Medulla oblongata (tissue), 1 donor: ENCODE measurements at regions not wholly inside any gene's neighbourhood (a gene's known extent, or its start where the extent isn't known, plus 50 kb on each side); places are given as distances from the start of the nearest gene placed in this dataset.
"Not testable (repeated sequence)": the region's sequence is repeated elsewhere in the genome, so short reads cannot be mapped to it uniquely, and the experiment has no call there.

Experiments
- DNase-seq: peaks from one replicate; pipeline ENCODE4 v3.0.0-alpha.2; 2015; ENCODE audit errors: extremely low spot score

DNA sequence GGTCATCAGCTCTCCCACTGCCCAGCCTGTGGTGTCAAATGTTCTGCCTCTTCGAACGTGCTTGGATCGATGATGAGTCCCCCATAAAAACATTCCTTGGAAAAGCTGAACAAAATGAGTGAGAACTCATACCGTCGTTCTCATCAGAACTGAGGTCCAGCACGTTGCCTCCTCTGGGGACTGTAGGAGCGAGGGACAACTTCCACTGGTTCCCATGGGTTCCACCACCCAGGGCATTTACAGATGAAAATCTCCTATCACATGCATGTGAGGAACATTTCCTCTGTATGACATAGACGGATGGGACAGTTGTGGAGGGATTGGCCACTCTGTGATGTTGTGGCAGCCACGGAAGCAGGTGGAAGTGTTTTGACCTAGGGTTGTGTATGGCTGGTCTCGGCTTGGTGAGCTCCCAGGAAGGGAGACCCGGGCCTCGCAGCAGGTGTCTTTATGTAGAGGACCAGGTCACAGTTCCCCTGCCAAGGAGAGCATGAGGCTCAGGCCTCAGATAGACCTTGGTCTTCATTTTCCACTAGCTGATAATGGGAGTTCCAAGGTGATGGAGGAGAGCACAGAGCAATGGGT lies 113.0 kb downstream of the SNRPN start:
- DNase-seq = no peak

- DNase-seq = no peak
Observed at GRCh38 chr15:25068696-25069095, 113.9 kb downstream of the SNRPN start.

DNA sequence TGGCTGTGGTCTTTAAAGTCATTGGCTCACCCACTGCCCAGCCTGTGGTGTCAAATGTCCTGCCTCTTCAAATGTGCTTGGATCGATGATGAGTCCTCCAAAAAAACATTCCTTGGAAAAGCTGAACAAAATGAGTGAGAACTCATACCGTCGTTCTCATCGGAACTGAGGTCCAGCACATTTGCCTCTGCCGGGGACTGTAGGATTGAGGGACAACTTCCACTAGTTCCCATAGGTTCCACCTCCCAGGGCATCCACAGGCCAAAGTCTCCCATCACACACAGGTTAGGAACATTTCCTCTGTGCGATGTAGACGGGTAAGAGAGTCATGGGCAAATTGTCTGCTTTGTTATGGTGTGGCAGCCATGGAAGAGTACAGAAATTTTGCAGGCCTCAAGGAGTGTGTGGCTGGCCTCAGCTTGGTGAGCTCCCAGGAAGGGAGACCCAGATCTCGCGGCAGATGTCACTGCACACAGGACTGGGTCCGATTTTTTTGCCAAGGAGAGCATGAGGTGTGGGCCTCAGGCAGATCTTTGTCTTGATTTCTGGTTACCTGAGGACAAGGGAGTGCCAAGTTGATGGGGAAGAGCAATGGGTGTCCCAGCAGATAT lies 115.7 kb downstream of the SNRPN start:
- DNase-seq = no peak

DNA sequence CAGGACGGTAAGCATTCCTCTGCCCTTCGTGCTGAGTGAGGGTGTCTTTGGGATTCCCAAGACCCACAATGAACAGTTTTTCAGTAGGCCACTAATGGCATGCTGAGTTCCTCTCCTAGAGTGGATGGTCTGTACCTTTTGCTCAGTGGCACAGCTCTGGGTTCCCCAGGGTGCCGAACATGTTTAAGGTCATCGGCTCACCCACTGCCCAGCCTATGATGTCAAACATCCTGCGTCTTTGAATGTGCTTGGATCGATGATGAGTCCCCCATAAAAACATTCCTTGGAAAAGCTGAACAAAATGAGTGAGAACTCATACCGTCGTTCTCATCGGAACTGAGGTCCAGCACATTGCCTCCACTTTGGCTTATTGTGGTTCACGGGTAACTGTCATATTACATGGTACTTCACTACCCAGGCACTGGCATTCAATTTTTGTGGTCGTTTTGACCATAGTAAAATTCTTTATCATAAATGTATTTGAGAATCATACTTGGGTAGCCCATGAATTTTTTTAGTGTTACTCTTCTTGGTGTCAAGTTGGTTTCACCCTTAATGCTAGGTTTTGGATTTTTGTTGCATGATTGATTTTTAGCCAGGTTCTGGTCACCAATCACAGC lies 118.2 kb downstream of the SNRPN start:
- DNase-seq = no peak

DNA sequence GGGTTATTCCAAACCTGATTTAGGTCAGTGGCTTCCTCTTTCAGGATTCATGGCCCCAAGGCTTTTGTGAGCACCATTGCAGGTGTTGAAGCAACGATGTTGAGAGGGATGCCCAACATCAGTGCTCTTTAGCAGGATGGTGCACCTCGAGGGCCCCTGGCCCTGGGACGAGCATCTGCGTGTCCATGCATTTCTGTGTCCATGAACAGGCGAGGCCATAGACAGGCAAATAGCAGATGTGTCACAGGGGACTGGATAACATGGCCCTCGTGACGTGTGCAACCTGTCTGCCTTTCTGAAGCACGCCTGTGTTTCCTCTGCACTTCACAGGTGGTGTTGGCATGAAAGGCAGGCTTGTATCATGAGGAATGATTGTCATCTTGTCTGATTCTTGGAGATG lies 132.3 kb downstream of the SNRPN start:
- no peak for DNase-seq

GRCh38 chr15:25088261-25088790 lies 133.5 kb downstream of the SNRPN start:
- no peak for DNase-seq

- no peak for DNase-seq
Observed at GRCh38 chr15:25089577-25089976, 134.8 kb downstream of the SNRPN start.

GRCh38 chr15:25090073-25090733 lies 135.4 kb downstream of the SNRPN start:
- no peak for DNase-seq

GRCh38 chr15:25091421-25092158 lies 136.8 kb downstream of the SNRPN start:
- DNase-seq = no peak

DNA sequence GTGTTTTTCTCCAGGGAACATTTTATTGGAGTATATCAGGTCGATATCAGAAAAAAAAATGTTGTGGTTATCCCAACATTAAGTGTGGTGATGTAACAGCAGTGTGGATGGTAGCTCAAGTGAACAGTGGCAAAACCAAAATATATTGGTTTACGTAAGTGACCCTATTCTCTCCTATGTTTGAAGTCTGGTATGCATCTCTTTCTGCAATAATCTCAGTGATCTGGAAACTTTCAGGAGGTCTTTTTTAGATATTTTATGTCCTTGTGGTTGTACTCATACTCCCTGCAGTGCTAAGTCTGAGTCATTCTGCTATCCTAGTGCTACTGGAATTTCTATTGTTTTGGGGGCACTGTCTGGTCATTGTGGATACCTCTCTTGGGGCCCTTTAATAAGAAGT lies 137.9 kb downstream of the SNRPN start:
- no peak for DNase-seq

- no peak for DNase-seq
Observed at GRCh38 chr15:25093455-25094029, 138.8 kb downstream of the SNRPN start.

DNA sequence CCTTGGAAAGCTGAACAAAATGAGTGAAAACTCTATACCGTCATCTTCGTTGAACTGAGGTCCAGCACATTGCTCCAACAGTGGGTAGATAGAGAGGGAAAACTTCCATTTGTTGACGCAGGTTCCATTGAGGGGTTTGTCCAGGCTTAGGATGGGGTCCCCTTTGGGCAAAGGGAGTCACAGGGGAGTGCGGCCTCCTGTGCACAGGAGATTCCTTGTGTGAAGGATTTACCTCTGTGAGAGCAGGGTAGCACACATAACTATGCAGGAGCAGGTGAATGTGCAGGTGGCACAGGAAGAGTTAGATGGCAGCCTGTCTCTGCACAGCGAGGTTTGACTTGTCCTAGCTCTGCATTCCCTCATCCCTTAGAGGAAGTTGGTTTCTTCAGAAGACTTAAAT lies 139.3 kb downstream of the SNRPN start:
- no peak for DNase-seq

DNA sequence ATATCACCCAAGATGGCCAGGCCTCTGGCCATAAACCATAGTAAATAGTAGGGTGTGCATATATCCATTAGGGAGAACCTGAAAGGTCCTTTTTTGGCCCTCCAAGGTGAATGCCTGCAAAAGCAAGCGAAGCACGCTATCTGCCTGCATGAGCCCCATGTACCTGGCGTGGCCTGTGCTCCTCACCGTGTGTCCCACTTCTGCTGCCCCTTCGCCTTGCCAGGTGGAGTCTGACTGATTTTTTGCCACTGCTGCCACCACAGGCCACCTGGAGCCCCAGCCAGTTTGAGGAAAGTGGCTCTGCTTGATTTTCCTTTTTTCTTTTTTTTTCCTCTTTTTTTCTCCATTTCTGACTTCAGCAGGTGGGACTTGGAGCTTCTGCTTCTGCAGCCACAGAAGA lies 139.7 kb downstream of the SNRPN start:
- no peak for DNase-seq

DNA sequence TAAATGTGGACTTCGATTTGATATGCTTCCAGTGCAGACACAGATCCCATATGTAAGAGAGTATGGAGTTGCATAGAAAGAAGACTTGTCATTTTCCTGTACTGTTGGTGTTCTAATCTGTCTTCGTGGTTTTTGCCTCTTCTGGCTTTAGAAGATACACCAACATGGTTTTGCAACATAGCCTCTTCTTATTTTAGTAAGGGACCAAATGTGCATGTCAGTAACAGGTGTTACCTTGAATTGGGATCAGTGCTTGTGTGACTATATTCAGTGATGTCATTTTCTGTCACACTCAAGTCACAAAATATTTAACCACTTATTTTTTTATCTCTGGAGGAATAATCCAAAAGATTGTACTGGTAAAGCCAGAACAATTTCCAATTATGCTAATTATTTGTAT lies 140.4 kb downstream of the SNRPN start:
- no peak for DNase-seq

DNA sequence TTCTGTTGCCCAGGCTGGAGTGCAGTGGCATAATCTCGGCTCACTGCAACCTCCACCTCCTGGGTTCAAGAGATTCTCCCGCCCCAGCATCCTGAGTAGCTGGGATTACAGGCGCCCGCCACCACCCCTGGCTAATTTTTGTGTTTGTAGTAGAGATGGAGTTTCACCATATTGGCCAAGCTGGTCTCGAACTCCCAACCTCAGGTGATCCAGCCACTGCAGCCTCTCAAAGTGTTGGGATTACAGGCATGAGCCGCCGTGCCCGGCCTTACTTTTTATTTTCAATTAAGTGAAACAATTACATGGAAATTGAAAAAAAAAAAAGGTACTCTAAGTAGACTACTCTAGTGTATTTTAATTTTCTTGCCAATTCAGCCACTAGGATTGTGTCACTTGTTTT lies 145.2 kb downstream of the SNRPN start:
- not testable (repeated sequence) for DNase-seq

DNA sequence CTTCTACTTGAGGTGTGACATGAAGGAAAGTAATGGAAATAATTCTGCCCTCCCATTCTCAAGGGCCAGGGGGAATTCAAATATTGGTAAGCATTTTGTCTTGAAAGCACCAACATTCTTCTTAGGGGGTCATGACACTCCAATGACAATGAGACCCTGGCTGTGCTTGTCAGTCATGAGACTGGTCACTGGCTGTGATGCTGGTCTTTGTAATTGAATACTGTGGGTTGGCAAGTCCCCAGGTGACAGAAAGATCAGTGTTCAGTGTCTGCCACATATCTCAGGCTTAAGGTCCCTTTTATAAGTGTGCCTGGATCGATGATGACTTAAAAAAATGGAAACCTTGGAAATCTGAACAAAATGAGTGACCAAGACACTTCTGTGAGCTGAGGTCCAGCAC lies 151.4 kb downstream of the SNRPN start:
- no peak for DNase-seq

GRCh38 chr15:25133804-25134203 lies 179.0 kb downstream of the SNRPN start:
- DNase-seq = no peak

DNA sequence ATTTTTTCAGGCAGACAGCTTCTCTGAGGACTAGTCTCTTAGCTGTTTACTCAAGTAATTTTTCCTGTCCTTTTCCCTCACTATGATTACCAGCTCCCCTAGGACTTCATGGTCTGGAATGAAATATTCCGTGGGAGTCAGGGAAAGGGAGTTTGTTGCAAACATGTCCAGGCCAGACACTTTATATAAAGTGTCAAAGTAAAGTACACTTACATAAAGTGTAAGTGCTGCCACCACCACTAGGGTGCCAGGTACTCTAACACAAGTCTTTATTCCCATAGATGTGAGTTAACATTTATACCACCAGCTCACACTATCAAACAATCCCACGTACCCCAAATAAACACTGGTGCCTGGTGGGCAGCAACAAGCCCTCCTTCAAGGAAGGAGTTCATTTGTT lies 179.8 kb downstream of the SNRPN start:
- DNase-seq = no peak

GRCh38 chr15:25136119-25136518 lies 181.3 kb downstream of the SNRPN start:
- DNase-seq = peak; percentile 15

DNA sequence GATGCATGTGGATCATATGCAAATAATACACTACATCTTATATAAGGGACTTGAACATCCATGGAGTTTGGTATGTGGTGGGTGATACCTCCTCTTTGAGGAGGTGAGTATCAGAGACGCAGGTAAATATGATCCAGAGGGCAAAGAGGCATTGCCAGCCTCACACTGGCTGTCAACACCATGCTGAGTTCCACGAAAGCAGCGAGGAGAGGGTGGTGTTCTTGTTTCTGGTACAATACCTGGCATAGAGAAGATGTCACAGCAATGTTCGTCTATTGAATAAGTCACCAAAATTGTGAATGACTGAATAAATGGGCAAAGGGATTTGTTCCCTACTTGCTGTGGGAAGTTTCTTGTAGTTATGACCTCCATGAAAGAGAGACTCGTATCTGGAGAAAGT lies 182.2 kb downstream of the SNRPN start:
- DNase-seq = no peak

DNA sequence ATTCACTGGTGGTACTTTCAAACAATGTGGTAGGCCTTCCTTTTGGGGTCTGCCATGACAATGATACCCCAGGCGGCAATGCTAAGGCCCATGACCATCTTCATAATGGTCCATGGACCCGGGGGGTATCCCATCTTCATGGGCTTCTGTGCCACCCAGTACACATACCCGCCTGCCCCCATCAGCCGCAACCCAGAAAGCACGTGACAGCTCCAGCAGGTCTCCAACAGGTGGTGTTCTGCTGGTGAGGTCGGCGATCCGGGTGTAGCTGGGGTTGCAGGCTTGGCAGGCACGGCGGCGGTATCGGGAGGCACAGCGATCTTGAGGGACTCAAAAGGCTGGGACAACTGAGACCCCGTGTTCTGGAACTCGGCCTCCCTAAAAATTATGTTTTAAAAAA lies 214.5 kb downstream of the SNRPN start:
- DNase-seq = no peak
